OCI-M1 (cell line): ENCODE measurements at regions not wholly inside any gene's neighbourhood (a gene's known extent, or its start where the extent isn't known, plus 50 kb on each side); places are given as distances from the start of the nearest gene placed in this dataset.

Experiments used
- DNase-seq: peaks from one replicate; lab custom pipeline; 2025; lab: John Stamatoyannopoulos, UW

DNA sequence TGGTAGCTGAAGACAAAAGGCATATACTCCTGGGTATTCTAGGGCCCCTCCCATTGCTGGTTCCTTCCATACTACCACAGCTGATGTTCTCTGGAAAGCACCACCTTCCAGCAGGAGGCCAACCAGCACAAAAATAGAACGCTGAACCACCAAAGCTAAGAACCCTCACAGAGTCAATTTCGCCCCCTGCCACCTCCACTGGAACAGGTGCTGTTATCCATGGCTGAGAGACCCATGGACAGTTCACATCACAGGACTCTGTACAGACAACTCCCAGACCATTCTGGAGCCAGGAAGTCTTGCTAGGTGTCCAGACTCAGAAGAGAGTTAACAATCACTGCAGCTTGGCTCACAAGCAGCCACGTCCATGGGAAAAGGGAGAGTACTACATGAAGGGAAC, 1851.5 kb upstream of the NUDT12 start:
- no peak for DNase-seq

DNA sequence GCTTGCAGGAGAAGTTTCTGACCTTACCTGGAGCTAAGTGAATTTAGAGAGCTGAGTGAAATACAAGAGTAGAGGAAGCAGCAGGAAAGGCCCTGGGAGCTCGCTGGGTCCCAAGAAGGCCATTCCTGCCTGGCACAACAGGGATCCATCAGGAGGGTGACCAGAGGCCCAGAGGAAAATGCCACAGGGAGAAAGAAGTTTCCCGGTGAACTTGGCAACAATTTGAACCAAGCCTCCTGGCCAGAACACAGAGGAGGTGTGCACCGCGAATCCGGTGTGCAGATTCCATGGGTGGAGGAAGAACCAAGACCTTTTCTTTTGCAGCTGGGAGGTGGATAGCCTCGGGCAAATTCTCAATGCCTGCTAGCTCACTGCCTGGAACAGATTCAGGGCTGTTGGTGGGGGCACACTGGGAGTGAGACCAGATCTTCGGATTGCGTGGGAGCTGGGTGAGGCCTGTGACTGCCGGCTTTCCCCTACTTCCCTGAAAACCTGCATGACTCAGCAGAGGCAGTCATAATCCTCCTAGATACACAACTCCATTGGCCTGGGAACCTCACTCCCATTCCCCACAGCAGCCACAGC, 1850.9 kb upstream of the NUDT12 start:
- no peak for DNase-seq

- no peak for DNase-seq
Observed at GRCh38 chr5:105409695-105410094, 1847.1 kb upstream of the NUDT12 start.

- DNase-seq, result no peak
Observed at GRCh38 chr5:105407200-105407599, 1844.6 kb upstream of the NUDT12 start.

- no peak for DNase-seq
Observed at GRCh38 chr5:105397749-105398148, 1835.2 kb upstream of the NUDT12 start.

- DNase-seq, result no peak
Observed at GRCh38 chr5:105392710-105393149, 1830.1 kb upstream of the NUDT12 start.

- DNase-seq, result no peak
Observed at GRCh38 chr5:105392122-105392709, 1829.6 kb upstream of the NUDT12 start.

- DNase-seq, result no peak
Observed at GRCh38 chr5:105380126-105380525, 1817.5 kb upstream of the NUDT12 start.

DNA sequence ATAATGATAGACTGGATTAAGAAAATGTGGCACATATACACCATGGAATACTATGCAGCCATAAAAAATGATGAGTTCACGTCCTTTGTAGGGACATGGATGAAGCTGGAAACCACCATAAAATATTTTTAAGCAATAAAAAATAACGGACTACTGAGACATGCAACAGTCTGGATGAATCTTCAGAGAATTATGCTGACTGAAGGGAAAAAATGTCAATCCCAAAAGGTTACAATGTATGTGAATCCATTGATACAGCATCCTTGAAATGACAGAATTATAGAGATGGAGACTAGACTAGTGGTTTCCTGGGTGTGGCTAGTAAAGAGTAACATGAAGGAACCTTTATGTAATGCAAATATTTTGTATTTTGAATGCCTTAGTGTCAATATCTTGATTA, 1808.6 kb upstream of the NUDT12 start:
- DNase-seq, result no peak

DNA sequence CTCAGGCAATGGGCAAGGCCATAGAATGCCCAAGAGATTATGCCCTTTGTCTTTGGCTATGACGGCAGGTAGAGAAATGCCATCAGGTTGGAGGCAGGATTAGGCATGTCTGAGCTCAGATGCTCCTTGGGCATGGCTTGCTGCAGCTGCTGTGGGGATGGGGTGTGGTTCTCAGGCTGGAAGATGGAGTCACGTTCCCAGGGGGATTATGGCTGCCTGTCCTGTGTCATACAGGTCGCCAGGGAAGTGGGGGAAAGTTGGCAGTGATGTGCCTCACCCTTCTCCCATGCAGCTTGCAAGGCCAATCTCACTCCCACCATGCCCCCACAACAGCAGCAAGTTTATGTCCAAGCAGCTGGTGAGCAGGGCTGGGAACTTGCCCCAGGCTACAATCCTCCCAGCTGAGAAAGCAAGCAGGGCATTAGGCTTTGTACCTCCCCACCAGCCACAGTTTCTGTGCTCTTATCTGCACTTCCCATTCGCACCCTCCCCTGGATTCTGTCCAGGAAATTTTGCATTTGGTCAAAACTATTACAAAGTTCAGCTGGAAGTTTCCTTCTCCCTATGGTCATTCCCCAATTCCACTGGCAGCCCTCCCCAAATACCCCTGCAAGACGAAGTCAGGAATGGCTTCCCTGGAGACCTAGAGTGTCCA, 1788.0 kb upstream of the NUDT12 start:
- peak; percentile 65 for DNase-seq

GRCh38 chr5:105331558-105331957, 1769.0 kb upstream of the NUDT12 start:
- DNase-seq, result no peak

GRCh38 chr5:105330185-105330584, 1767.6 kb upstream of the NUDT12 start:
- no peak for DNase-seq

DNA sequence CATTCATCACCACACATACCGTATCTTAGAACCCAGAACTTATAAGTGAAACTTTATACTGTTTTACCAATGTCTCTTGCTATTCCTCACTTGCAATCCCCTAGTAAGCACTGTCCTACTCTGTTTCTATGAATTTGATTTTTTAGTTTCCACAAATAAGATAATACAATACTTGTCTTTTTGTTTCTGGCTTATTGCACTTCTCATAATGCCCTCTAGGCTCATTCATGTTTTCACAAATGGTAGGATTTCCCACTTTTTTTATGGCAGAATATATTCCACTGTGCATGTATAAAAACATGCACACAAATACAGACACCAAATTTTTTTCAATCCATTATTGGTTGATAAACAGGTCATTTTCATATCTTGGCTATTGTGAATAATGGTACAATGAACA, 1742.3 kb upstream of the NUDT12 start:
- DNase-seq, result no peak

DNA sequence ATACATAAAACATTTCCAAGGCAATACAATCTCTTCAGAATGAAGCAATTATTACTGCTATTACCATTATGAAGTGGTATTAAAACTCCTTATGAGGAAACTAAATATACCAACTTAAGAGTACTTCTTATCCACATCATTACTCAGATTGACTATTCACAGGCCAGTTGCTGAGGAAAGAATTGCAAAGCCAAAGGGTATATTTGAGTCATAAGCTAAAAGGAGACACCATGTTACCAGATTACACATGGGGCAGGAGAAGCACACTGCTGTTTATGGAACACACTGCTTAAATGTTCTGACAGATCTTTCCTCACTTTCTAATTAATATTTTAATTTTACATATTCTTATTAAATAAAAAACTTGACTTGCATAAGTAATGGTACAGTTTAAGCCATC, 1726.4 kb upstream of the NUDT12 start:
- DNase-seq, result no peak

DNA sequence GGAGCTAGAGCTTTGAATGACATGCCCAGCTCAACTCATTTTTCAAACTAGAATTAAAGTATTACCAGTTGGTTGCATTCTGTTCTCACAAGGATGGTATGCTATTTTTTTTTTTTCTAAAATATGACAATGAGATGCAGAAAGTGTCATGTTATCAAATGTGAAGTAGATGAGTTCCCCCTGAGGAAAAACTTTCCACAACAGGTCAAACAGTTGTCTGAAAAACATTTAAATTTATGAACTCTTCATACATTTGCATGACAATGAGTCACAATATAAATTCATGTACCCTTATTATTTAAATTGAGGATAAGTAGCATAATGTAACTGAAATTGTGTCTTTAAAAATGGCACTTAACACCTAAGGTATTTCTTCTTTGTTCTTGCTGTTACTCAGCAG, 1720.5 kb upstream of the NUDT12 start:
- no peak for DNase-seq

DNA sequence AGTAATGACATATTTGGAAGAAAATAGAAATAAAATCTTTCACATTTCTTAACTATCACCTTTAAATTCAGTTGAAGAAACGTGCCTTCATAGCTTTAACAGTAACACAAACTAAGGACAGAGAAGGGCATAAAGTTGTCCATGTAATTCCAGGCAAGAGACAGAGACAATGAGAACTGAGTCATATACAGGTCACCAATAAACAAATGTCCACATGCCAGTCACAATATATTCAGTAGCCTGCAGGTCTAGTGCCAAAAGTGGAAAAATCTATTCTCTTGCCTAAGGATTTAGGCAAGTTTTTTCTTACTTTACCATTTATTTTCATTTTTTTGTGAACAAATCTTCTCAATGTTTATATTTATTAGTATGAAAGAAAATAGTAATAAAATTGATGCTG, 1711.5 kb upstream of the NUDT12 start:
- DNase-seq, result no peak

- peak; percentile 85 for DNase-seq
Observed at GRCh38 chr5:105263515-105263914, 1700.9 kb upstream of the NUDT12 start.

GRCh38 chr5:105259581-105260217, 1697.1 kb upstream of the NUDT12 start:
- no peak for DNase-seq

- DNase-seq, result peak; percentile 79
Observed at GRCh38 chr5:105238561-105238960, 1676.0 kb upstream of the NUDT12 start.

- DNase-seq, result peak; percentile 90
Observed at GRCh38 chr5:105230516-105231157, 1668.0 kb upstream of the NUDT12 start.

DNA sequence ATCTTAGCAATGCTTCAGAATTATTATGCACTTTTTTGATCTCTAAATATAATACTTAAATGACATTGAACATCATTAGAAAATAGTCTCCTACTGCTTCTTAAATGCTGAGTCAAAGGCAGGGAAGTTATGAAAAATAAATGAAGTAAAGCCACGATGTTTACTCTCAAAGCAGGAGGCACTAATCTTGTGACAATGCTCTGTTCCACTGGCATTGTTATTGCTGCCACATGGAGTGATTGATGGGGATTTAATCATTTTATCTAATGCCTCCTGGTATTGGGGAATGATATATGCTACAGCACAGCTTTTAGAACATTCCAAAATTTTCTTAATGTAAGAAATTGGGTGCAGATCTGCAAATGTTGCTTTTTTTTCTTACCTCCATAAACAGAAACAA, 1655.4 kb upstream of the NUDT12 start:
- no peak for DNase-seq

GRCh38 chr5:105213078-105213477, 1650.5 kb upstream of the NUDT12 start:
- no peak for DNase-seq

GRCh38 chr5:105207066-105207465, 1644.5 kb upstream of the NUDT12 start:
- DNase-seq, result no peak
